NCI-H2029 treated with DMSO at 0.1 percent for 48 hours (cell line): ENCODE measurements at regions not wholly inside any gene's neighbourhood (a gene's known extent, or its start where the extent isn't known, plus 50 kb on each side); places are given as distances from the start of the nearest gene placed in this dataset.

Experiments
- DNase-seq: peaks from one replicate; lab custom pipeline; 2025; lab: John Stamatoyannopoulos, UW

GRCh38 chr1:221813887-221814286 lies 72.0 kb upstream of the DUSP10 start:
- peak; percentile 46 for DNase-seq

GRCh38 chr1:221812905-221813597 lies 71.2 kb upstream of the DUSP10 start:
- DNase-seq = no peak

GRCh38 chr1:221812088-221812752 lies 70.3 kb upstream of the DUSP10 start:
- no peak for DNase-seq

GRCh38 chr1:221810406-221810805 lies 68.5 kb upstream of the DUSP10 start:
- no peak for DNase-seq

GRCh38 chr1:221809091-221810029 lies 67.5 kb upstream of the DUSP10 start:
- no peak for DNase-seq

- no peak for DNase-seq
Measured at GRCh38 chr1:221806984-221807383, 65.1 kb upstream of the DUSP10 start.

GRCh38 chr1:221806236-221806635 lies 64.3 kb upstream of the DUSP10 start:
- DNase-seq = no peak

GRCh38 chr1:221805121-221805520 lies 63.2 kb upstream of the DUSP10 start:
- DNase-seq = no peak

- no peak for DNase-seq
Measured at GRCh38 chr1:221804303-221804702, 62.4 kb upstream of the DUSP10 start.

GRCh38 chr1:221801773-221802516 lies 60.1 kb upstream of the DUSP10 start:
- DNase-seq = no peak

GRCh38 chr1:221801251-221801661 lies 59.4 kb upstream of the DUSP10 start:
- DNase-seq = no peak

GRCh38 chr1:221800831-221801230 lies 58.9 kb upstream of the DUSP10 start:
- DNase-seq = no peak

- no peak for DNase-seq
Measured at GRCh38 chr1:221797506-221797905, 55.6 kb upstream of the DUSP10 start.

GRCh38 chr1:221796700-221797099 lies 54.8 kb upstream of the DUSP10 start:
- DNase-seq = no peak

- no peak for DNase-seq
Measured at GRCh38 chr1:221795380-221795779, 53.5 kb upstream of the DUSP10 start.

GRCh38 chr1:221794935-221795334 lies 53.0 kb upstream of the DUSP10 start:
- DNase-seq = no peak

GRCh38 chr1:221794079-221794670 lies 52.3 kb upstream of the DUSP10 start:
- no peak for DNase-seq

GRCh38 chr1:221793439-221794078 lies 51.7 kb upstream of the DUSP10 start:
- no peak for DNase-seq

GRCh38 chr1:221791846-221792245 lies 50.0 kb upstream of the DUSP10 start:
- no peak for DNase-seq
